A549 (cell line): ENCODE measurements at regions not wholly inside any gene's neighbourhood (a gene's known extent, or its start where the extent isn't known, plus 50 kb on each side); places are given as distances from the start of the nearest gene placed in this dataset.
A peak's percentile ranks its signal among the peaks of the same experiment; 100 is the strongest.

ENCODE experiments used
- ATAC-seq, 2 experiments: fragments of 200-7000 bp in 1 of 2; fragments of >200 bp in 1 of 2; cut with Nextera tagmentation in 1 of 2; cut with Tn5 transposase in 1 of 2; 3 replicates each; pipeline versions ENCODE4 v1.8.0 to v1.9.1; 2018 to 2020; ENCODE audit warnings: mild to moderate bottlenecking in 1 of 2, moderate library complexity in 1 of 2
- CTCF ChIA-PET: fragments of 300-600 bp; sonication (Branson Sonifier 250); formaldehyde crosslinking; extraction: SDS; loops from one replicate; lab custom pipeline; 2021; ENCODE audit warnings: antibody characterized with exemption, inconsistent platforms; lab: Yijun Ruan, JAX
- POLR2A ChIA-PET: fragments of 350-600 bp; formaldehyde crosslinking; extraction: SDS; loops from one replicate; lab custom pipeline; 2021; ENCODE audit warnings: antibody characterized with exemption, inconsistent platforms; lab: Yijun Ruan, JAX
- DNase-seq, 2 experiments: peaks; one replicate each; pipeline versions ENCODE4 v3.0.0 to v3.0.0-alpha.2; 2011 to 2016; ENCODE audit warnings: low read depth in 1 of 2, low spot score in 1 of 2
- FAIRE-seq: peaks from 2 replicates; lab custom pipeline; 2011; peaks lifted over from hg19 to GRCh38; lab: Jason Lieb, UNC
- H3K27ac ChIP-seq, 2 experiments: fragments of >200 bp; sonication (Bioruptor Twin); formaldehyde crosslinking; 3 replicates each; pipeline ENCODE4 v1.5.1; 2016 to 2017
- H3K4me1 ChIP-seq: fragments of >200 bp; sonication (Bioruptor Twin); formaldehyde crosslinking; 3 replicates; pipeline ENCODE4 v1.6.1; 2016
- H3K4me2 ChIP-seq: fragments of >200 bp; sonication (Bioruptor Twin); formaldehyde crosslinking; 3 replicates; pipeline ENCODE4 v1.6.1; 2016
- H3K4me3 ChIP-seq: fragments of >200 bp; sonication (Bioruptor Twin); formaldehyde crosslinking; 3 replicates; pipeline ENCODE4 v1.5.1; 2016
- H3K9me3 ChIP-seq: fragments of >200 bp; sonication (Bioruptor Twin); formaldehyde crosslinking; 3 replicates; pipeline ENCODE4 v1.6.1; 2016
- CBX2 ChIP-seq: fragments of 200-600 bp; sonication (generic); IDR thresholded peaks from 2 replicates; pipeline ENCODE4 v1.6.1; 2016; ENCODE audit warnings: low read depth, mild to moderate bottlenecking, borderline replicate concordance
- CEBPB ChIP-seq, 2 experiments: fragments of >200 bp in 1 of 2; sonication (Bioruptor Twin) in 1 of 2; formaldehyde crosslinking in 1 of 2; IDR thresholded peaks; 2 replicates each; pipeline ENCODE4 v1.6.1; 2012 to 2016
- CHD2 ChIP-seq: fragments of 150-350 bp; IDR thresholded peaks from 2 replicates; pipeline ENCODE4 v1.6.1; 2014; ENCODE audit warnings: low read length; ENCODE audit not compliant: partially characterized antibody
- CHD4 ChIP-seq: fragments of 200-600 bp; sonication (generic); IDR thresholded peaks from 2 replicates; pipeline ENCODE4 v1.6.1; 2016; ENCODE audit warnings: antibody characterized with exemption, mild to moderate bottlenecking, borderline replicate concordance
- EHF ChIP-seq: fragments of 250-450 bp; sonication (Bioruptor Pico); IDR thresholded peaks from 2 replicates; pipeline ENCODE4 v1.5.0; 2020; ENCODE audit warnings: mild to moderate bottlenecking
- EHMT2 ChIP-seq: fragments of 200-600 bp; sonication (generic); IDR thresholded peaks from 2 replicates; pipeline ENCODE4 v1.6.1; 2016; ENCODE audit warnings: antibody characterized with exemption, low read depth, mild to moderate bottlenecking, moderate library complexity
- ELK1 ChIP-seq: fragments of 150-350 bp; IDR thresholded peaks from 2 replicates; pipeline ENCODE4 v1.6.1; 2014; ENCODE audit warnings: low read depth, mild to moderate bottlenecking, low read length
- FOXS1 ChIP-seq: fragments of 250-450 bp; sonication (Bioruptor Pico); IDR thresholded peaks from 2 replicates; pipeline ENCODE4 v1.5.0; 2020; ENCODE audit warnings: mild to moderate bottlenecking, moderate library complexity
- GATA3 ChIP-seq: IDR thresholded peaks from 2 replicates; pipeline ENCODE4 v1.6.1; 2012; ENCODE audit warnings: borderline replicate concordance
- HOXA7 ChIP-seq: fragments of 250-450 bp; sonication (Bioruptor Pico); IDR thresholded peaks from 2 replicates; pipeline ENCODE4 v1.5.0; 2020; ENCODE audit warnings: mild to moderate bottlenecking, moderate library complexity
- HOXB5 ChIP-seq: fragments of 250-450 bp; sonication (Bioruptor Pico); IDR thresholded peaks from 2 replicates; pipeline ENCODE4 v1.5.0; 2020; ENCODE audit warnings: mild to moderate bottlenecking, moderate library complexity
- JUN ChIP-seq, 2 experiments: fragments of >200 bp; sonication (Bioruptor Twin); formaldehyde crosslinking; IDR thresholded peaks; 2 replicates in 1 of 2; 3 replicates in 1 of 2; pipeline ENCODE4 v1.6.1; 2016 to 2017
- JUNB ChIP-seq: fragments of >200 bp; sonication (Bioruptor Twin); formaldehyde crosslinking; IDR thresholded peaks from 2 replicates; pipeline ENCODE4 v1.6.1; 2016
- MAFK ChIP-seq: fragments of 450-650 bp; IDR thresholded peaks from 2 replicates; pipeline ENCODE4 v1.6.1; 2014; ENCODE audit not compliant: partially characterized antibody
- MAX ChIP-seq: IDR thresholded peaks from 2 replicates; pipeline ENCODE4 v1.6.1; 2012
- MYC ChIP-seq: IDR thresholded peaks from 2 replicates; pipeline ENCODE4 v1.6.1; 2012; ENCODE audit warnings: mild to moderate bottlenecking, inconsistent platforms, low read length, improper control_type of control experiment, borderline replicate concordance
- NFE2L2 ChIP-seq: fragments of 150-350 bp; conservative IDR thresholded peaks from 2 replicates; pipeline ENCODE4 v1.6.1; 2014; ENCODE audit warnings: low read length
- PHF8 ChIP-seq: fragments of 200-600 bp; sonication (generic); IDR thresholded peaks from 2 replicates; pipeline ENCODE4 v1.6.1; 2016; ENCODE audit warnings: low read depth, mild to moderate bottlenecking, antibody characterized with exemption, moderate library complexity, borderline replicate concordance
- RAD21 ChIP-seq, 2 experiments: fragments of >200 bp in 1 of 2; sonication (Bioruptor Twin) in 1 of 2; formaldehyde crosslinking in 1 of 2; IDR thresholded peaks in 1 of 2; conservative IDR thresholded peaks in 1 of 2; 2 replicates in 1 of 2; 3 replicates in 1 of 2; pipeline ENCODE4 v1.6.1; 2012 to 2018; ENCODE audit warnings: inconsistent platforms in 1 of 2
- RARB ChIP-seq: fragments of 250-450 bp; sonication (Bioruptor Pico); IDR thresholded peaks from 2 replicates; pipeline ENCODE4 v1.8.0; 2021; ENCODE audit warnings: mild to moderate bottlenecking, moderate library complexity
- REST ChIP-seq: fragments of 200-600 bp; sonication (generic); IDR thresholded peaks from 2 replicates; pipeline ENCODE4 v1.6.1; 2016; ENCODE audit warnings: antibody characterized with exemption, mild to moderate bottlenecking, moderate library complexity
- RFX5 ChIP-seq: fragments of 450-650 bp; IDR thresholded peaks from 2 replicates; pipeline ENCODE4 v1.7.1; 2014; ENCODE audit warnings: antibody characterized with exemption, mild to moderate bottlenecking, moderate library complexity
- TFCP2L1 ChIP-seq: fragments of 250-450 bp; sonication (Bioruptor Pico); IDR thresholded peaks from 2 replicates; pipeline ENCODE4 v1.5.0; 2021; ENCODE audit warnings: mild to moderate bottlenecking
- ZC3H11A ChIP-seq: fragments of 450-650 bp; IDR thresholded peaks from 2 replicates; pipeline ENCODE4 v1.6.1; 2014; ENCODE audit warnings: antibody characterized with exemption, mild to moderate bottlenecking
- ZNF302 ChIP-seq: fragments of 250-450 bp; sonication (Bioruptor Pico); IDR thresholded peaks from 2 replicates; pipeline ENCODE4 v1.9.0; 2021; ENCODE audit warnings: inconsistent platforms, mild to moderate bottlenecking, moderate library complexity
- WGBS: methylation state at CpG from one replicate; pipeline ENCODE4 v1.1.6; 2017; ENCODE audit errors: missing lambda C conversion rate; 5-methylcytosine and 5-hydroxymethylcytosine counted together

GRCh38 chr1:67966666-67967009 is 83.8 kb downstream of the DIRAS3 start:
- Histone ChIP-seq H3K9me3 (peaks cover 24% of the 10 kb centered on the region), H3K4me2 (no peak overlapping the region), H3K4me1 (peaks cover 11% of the 10 kb centered on the region; the same call in 1 of the 3 replicates), H3K27ac (peak overlapping the region in 1 of 2 experiments; percentile 2; a peak in 1 of 6 replicates), H3K4me3 (no peak overlapping the region)
- no peak for TF ChIP-seq RFX5
- no peak for TF ChIP-seq JUNB
- TF ChIP-seq ZC3H11A, result no peak
- TF ChIP-seq REST, result no peak
- no peak for TF ChIP-seq MAX
- no peak for TF ChIP-seq CEBPB (IDR thresholded peaks at IDR 0.05)
- TF ChIP-seq EHMT2, result no peak
- no peak for TF ChIP-seq JUN (IDR thresholded peaks at IDR 0.05)
- no peak for TF ChIP-seq HOXA7 (CRISPR knock-in tag)
- no peak for TF ChIP-seq EHF
- TF ChIP-seq RARB (CRISPR knock-in tag), result no peak
- TF ChIP-seq TFCP2L1, result no peak
- ChIA-PET CTCF (no interaction called here), POLR2A (no interaction called here)
- no peak for FAIRE-seq
- ATAC-seq, result no peak
- DNase-seq, result no peak

GRCh38 chr1:67965995-67966665 is 84.3 kb downstream of the DIRAS3 start:
- WGBS, result 89% methylated on average over 2 of the region's 2 CpGs
- no peak for FAIRE-seq

GRCh38 chr1:67963263-67963662 is 87.2 kb downstream of the DIRAS3 start:
- Histone ChIP-seq H3K4me2 (no peak overlapping the region), H3K4me1 (no peaks in the 10 kb centered on the region), H3K9me3 (peaks cover 19% of the 10 kb centered on the region), H3K27ac (no peak overlapping the region), H3K4me3 (no peak overlapping the region)
- ChIA-PET CTCF (no interaction called here), POLR2A (no interaction called here)
- DNase-seq (no peak), FAIRE-seq (no peak), ATAC-seq (no peak)
- TF ChIP-seq EHF, result no peak
- TF ChIP-seq PHF8, result no peak
- no peak for TF ChIP-seq RARB (CRISPR knock-in tag)
- TF ChIP-seq GATA3, result no peak
- TF ChIP-seq CHD2, result no peak
- TF ChIP-seq MYC, result no peak
- no peak for TF ChIP-seq HOXB5 (CRISPR knock-in tag)

More at GRCh38 chr1:67965995-67966665, 84.3 kb downstream of the DIRAS3 start:
- H3K4me2 ChIP-seq, result no peak overlapping the region
- H3K9me3 ChIP-seq, result peaks cover 24% of the 10 kb centered on the region
- peaks cover 11% of the 10 kb centered on the region; the same call in 1 of the 3 replicates for H3K4me1 ChIP-seq
- TF ChIP-seq CHD4, result no peak
- no peak for TF ChIP-seq CBX2
- TF ChIP-seq RAD21 (conservative IDR thresholded peaks at IDR 0.05 in 1 of 2, IDR thresholded peaks at IDR 0.05 in 1 of 2), result no peak
- TF ChIP-seq FOXS1 (CRISPR knock-in tag), result no peak
- TF ChIP-seq MAFK, result no peak
- TF ChIP-seq ZNF302 (CRISPR knock-in tag), result no peak
- TF ChIP-seq ELK1, result no peak
- TF ChIP-seq GATA3, result no peak
- no peak for TF ChIP-seq NFE2L2
- DNase-seq (no peak), ATAC-seq (no peak)
- H3K4me3 ChIP-seq, result no peak overlapping the region
- peak overlapping the region in 1 of 2 experiments; percentile 2; a peak in 1 of 6 replicates for H3K27ac ChIP-seq
- CTCF ChIA-PET, result no interaction called here
- POLR2A ChIA-PET, result no interaction called here
